ENCODE measurements at regions not wholly inside any gene's neighbourhood (a gene's known extent, or its start where the extent isn't known, plus 50 kb on each side); places are given as distances from the start of the nearest gene placed in this dataset.

DNA sequence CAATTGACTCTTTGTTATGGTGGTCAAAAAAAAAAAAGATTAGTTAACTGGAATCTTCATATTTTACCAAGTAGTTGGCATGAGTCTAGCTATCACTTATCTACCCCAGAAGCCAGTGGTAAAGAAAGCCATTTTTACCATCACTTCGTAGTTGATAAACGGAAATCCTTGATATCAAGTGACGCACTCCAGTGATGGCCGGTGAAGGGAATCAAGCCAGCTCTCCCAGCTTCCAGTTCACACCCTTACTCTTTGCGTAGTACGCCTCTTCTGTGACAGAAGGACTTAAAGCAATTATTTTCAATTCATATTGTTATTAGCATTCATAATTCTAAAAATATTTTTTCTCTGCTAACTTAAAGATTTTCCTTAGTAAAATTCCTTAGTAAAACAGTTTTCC lies 447.9 kb downstream of the GPATCH2 start:
- no peak overlapping the region for H3K4me3 ChIP-seq (ENCODE audit: low read depth, low read length)
- TF ChIP-seq, protein P1, sequence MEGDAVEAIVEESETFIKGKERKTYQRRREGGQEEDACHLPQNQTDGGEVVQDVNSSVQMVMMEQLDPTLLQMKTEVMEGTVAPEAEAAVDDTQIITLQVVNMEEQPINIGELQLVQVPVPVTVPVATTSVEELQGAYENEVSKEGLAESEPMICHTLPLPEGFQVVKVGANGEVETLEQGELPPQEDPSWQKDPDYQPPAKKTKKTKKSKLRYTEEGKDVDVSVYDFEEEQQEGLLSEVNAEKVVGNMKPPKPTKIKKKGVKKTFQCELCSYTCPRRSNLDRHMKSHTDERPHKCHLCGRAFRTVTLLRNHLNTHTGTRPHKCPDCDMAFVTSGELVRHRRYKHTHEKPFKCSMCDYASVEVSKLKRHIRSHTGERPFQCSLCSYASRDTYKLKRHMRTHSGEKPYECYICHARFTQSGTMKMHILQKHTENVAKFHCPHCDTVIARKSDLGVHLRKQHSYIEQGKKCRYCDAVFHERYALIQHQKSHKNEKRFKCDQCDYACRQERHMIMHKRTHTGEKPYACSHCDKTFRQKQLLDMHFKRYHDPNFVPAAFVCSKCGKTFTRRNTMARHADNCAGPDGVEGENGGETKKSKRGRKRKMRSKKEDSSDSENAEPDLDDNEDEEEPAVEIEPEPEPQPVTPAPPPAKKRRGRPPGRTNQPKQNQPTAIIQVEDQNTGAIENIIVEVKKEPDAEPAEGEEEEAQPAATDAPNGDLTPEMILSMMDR (IDR thresholded peaks at IDR 0.05; ENCODE audit: low read depth, low read length, missing control alignments), result no peak
- DNase-seq (ENCODE audit: low read depth), result no peak

DNA sequence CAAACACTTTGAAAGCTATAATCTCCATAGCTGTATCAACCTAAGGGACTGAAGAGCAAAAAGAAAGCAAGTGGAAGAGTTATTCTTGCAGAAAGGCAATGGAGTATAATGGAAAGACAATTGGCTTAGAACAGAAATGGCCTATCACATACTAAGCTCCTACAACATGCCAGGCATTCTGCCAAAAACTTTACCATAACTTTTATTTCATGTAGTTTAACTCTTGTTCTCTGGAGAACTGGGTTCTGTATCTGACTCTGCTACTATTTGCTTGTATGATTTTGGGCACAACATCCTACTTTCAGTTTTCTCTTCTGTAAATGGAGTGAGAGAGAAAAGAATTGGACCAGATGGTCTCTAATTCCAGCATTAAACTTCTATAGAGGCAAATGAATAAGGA lies 449.1 kb downstream of the GPATCH2 start:
- no peak overlapping the region for H3K4me3 ChIP-seq (ENCODE audit: low read depth, low read length)
- TF ChIP-seq, protein P1 (IDR thresholded peaks at IDR 0.05; ENCODE audit: low read depth, low read length, missing control alignments), result no peak
- no peak for DNase-seq (ENCODE audit: low read depth)

DNA sequence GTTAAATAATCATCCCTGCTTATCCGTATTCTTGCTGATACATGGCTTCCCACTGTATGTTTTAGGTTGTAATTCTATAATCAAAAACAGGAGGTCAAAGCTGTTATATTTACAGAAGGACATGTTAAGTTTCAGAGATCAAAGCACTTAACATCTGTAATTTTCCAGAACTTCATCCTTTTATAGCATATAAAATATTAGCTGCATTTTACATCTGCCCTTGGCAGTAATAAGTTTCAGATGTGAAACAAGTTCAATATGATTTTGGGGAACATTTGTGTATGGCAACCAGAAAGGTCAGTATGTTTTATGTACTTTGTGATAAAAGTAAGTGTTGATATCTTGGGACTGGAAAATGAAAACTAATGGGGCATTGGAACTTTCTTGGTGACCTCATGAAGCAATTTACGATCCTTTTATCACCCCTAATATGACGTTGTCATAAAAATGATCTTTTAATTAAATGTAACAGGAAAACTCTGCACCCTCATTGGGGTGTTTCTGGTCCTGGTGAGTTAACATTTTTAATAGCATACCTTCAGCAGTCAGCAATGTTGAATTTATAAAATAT lies 449.6 kb downstream of the GPATCH2 start:
- TF ChIP-seq, protein P1 (IDR thresholded peaks at IDR 0.05; ENCODE audit: low read depth, low read length, missing control alignments), result no peak
- H3K4me3 ChIP-seq (ENCODE audit: low read depth, low read length), result no peak overlapping the region
- DNase-seq (ENCODE audit: low read depth), result no peak

DNA sequence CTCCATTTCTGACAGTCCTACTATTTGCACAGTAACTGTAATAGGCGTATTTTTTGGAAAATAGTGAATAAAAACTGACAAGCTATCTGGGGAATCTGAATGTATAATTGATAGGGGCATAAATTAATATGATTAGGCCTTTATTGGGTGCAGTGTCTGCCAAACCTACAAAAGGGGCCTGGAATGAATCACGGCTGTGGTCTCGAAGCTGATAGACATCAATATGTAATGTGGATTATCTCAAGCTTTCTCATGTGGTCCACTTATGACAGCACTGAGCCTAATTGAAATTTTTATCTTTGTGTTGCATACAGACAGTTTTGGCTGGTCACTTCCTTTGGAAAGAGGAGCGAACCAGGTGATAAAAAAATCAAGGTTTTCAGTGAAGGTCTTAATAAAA lies 450.4 kb downstream of the GPATCH2 start:
- no peak for DNase-seq (ENCODE audit: low read depth)
- TF ChIP-seq, protein P1 (IDR thresholded peaks at IDR 0.05; ENCODE audit: low read depth, low read length, missing control alignments), result no peak
- no peak overlapping the region for H3K4me3 ChIP-seq (ENCODE audit: low read depth, low read length)

DNA sequence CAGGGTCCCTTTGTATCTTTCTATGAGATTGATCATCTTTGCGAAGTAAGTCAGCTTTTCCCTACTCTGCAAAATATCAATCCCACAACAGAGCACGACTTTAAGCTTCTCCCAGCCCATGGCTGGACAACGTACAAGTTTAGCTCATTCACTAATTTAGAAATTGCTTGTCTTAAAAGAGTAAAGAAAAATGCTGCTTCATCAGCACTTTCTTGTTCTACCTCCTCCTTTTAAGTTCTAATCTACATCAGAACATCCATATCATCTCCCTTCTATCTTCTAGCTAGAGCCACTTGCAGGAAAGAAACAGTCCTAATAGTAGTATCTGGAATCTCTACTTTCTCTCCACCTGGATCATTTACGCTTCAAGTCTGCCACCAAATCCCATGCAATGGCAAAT lies 441.2 kb upstream of the ESRRG start:
- DNase-seq (ENCODE audit: low read depth), result no peak
- H3K4me3 ChIP-seq (ENCODE audit: low read depth, low read length), result no peak overlapping the region
- TF ChIP-seq, protein P1 (IDR thresholded peaks at IDR 0.05; ENCODE audit: low read depth, low read length, missing control alignments), result no peak

DNA sequence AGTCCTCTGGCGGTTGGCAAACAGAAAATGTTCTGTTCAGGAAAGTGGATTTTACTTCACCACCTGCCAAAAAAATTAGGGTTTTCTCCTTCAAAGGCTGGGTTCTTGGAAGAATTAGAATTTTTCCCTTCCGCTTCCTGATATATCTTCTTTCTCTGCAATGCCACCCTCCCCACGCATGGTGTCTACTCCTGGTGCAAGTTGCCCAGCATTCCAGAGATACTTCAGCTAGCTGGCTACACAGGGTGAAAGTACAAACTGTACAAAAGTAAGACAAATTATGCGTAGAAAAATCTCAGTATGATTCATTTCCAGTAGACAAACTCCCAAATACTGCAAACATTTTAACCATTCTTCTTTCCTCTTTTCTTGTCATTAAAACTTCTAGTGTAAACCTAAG lies 430.1 kb upstream of the ESRRG start:
- H3K4me3 ChIP-seq (ENCODE audit: low read depth, low read length), result no peak overlapping the region
- TF ChIP-seq, protein P1 (IDR thresholded peaks at IDR 0.05; ENCODE audit: low read depth, low read length, missing control alignments), result no peak
- no peak for DNase-seq (ENCODE audit: low read depth)

DNA sequence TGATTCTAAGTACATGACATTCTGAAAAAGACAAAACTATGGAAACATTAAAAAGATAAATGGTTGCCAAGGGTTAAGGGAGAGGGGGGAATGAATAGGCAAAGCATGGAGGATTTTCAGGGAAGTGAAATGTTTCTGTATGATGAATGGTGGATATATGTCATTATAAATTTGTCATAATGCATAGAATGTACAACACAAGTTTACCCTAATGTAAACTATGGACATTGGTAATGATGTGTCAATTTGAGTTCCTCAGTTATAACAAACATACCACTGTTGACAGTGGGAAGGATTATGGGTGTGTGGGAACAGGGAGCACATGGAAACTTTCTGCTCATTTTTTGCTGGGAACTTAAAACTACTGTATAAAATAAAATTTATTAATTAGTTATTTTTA lies 427.1 kb upstream of the ESRRG start:
- no peak overlapping the region for H3K4me3 ChIP-seq (ENCODE audit: low read depth, low read length)
- no peak for DNase-seq (ENCODE audit: low read depth)
- TF ChIP-seq, protein P1 (IDR thresholded peaks at IDR 0.05; ENCODE audit: low read depth, low read length, missing control alignments), result no peak

Measured in GM12864 (cell line).